SK-N-SH (cell line): ENCODE measurements at regions not wholly inside any gene's neighbourhood (a gene's known extent, or its start where the extent isn't known, plus 50 kb on each side); places are given as distances from the start of the nearest gene placed in this dataset.

Source experiments
- CTCF ChIA-PET: fragments of 300-600, 350-600 bp; formaldehyde crosslinking; extraction: SDS; loops from one replicate; lab custom pipeline; 2021; lab: Yijun Ruan, JAX
- POLR2A ChIA-PET: fragments of 350-600 bp; sonication (Branson Sonifier 250); formaldehyde crosslinking; extraction: SDS; loops from one replicate; lab custom pipeline; 2020; ENCODE audit warnings: antibody characterized with exemption, inconsistent platforms; lab: Yijun Ruan, JAX
- DNase-seq: peaks from one replicate; pipeline ENCODE4 v3.0.0; 2012
- H2AFZ ChIP-seq: fragments of 200-600 bp; sonication (generic); 2 replicates; pipeline ENCODE4 v1.8.1; 2016; ENCODE audit warnings: antibody characterized with exemption, mild to moderate bottlenecking, low read depth
- H3F3A ChIP-seq: fragments of 200-600 bp; sonication (generic); replicated peaks from 2 replicates; pipeline ENCODE3; 2016; ENCODE audit warnings: antibody characterized with exemption, mild to moderate bottlenecking; ENCODE audit not compliant: insufficient read depth
- H3K27ac ChIP-seq, 2 experiments: fragments of 200-500 bp in 1 of 2; fragments of 200-600 bp in 1 of 2; sonication (Bioruptor generic) in 1 of 2; sonication (generic), shearing (Covaris generic) in 1 of 2; 2 replicates each; pipeline versions ENCODE4 v1.5.1 to v1.6.1; 2014 to 2016; ENCODE audit warnings: low read depth in 2 of 2, inconsistent platforms in 1 of 2, low read length in 1 of 2, mild to moderate bottlenecking in 1 of 2, mixed read lengths in 1 of 2
- H3K27me3 ChIP-seq: fragments of 200-600 bp; sonication (generic), shearing (Covaris generic); 2 replicates; pipeline ENCODE4 v1.6.1; 2016; ENCODE audit warnings: mixed run types; ENCODE audit not compliant: insufficient read depth
- H3K36me3 ChIP-seq, 2 experiments: fragments of 200-500 bp in 1 of 2; fragments of 200-600 bp in 1 of 2; sonication (Bioruptor generic) in 1 of 2; sonication (generic) in 1 of 2; replicated peaks in 1 of 2; 2 replicates each; pipeline versions ENCODE3 to v1.5.1; 2014 to 2016; ENCODE audit warnings: low read length in 1 of 2, mild to moderate bottlenecking in 1 of 2; ENCODE audit not compliant: insufficient read depth in 2 of 2, control insufficient read depth in 1 of 2
- H3K4me1 ChIP-seq, 2 experiments: fragments of 200-500 bp in 1 of 2; fragments of 200-600 bp in 1 of 2; sonication (Bioruptor generic) in 1 of 2; sonication (generic), shearing (Covaris generic) in 1 of 2; 2 replicates each; pipeline versions ENCODE4 v1.5.1 to v1.6.1; 2014 to 2016; ENCODE audit warnings: low read depth in 1 of 2, low read length in 1 of 2, mixed run types in 1 of 2; ENCODE audit not compliant: insufficient read depth in 2 of 2, control insufficient read depth in 1 of 2
- H3K4me2 ChIP-seq: fragments of 200-600 bp; sonication (generic), shearing (Covaris generic); 2 replicates; pipeline ENCODE4 v1.6.1; 2017; ENCODE audit warnings: mixed run types
- H3K4me3 ChIP-seq, 2 experiments: fragments of 200-500 bp in 1 of 2; fragments of 200-600 bp in 1 of 2; sonication (Bioruptor generic) in 1 of 2; sonication (generic), shearing (Covaris generic) in 1 of 2; 2 replicates each; pipeline versions ENCODE4 v1.5.1 to v1.8.1; 2014 to 2016; ENCODE audit warnings: low read depth in 2 of 2, inconsistent platforms in 1 of 2, low read length in 1 of 2, mild to moderate bottlenecking in 1 of 2, mixed read lengths in 1 of 2, moderate library complexity in 1 of 2
- H3K79me2 ChIP-seq: fragments of 200-600 bp; sonication (generic); 2 replicates; pipeline ENCODE4 v1.8.1; 2017; ENCODE audit warnings: mild to moderate bottlenecking; ENCODE audit not compliant: insufficient read depth
- H3K9ac ChIP-seq: fragments of 200-600 bp; sonication (generic); 2 replicates; pipeline ENCODE4 v1.6.1; 2017; ENCODE audit warnings: mixed run types
- H3K9me2 ChIP-seq: fragments of 200-600 bp; sonication (generic); 2 replicates; pipeline ENCODE4 v1.6.1; 2017; ENCODE audit warnings: mixed run types
- H3K9me3 ChIP-seq: fragments of 200-600 bp; sonication (generic); 2 replicates; pipeline ENCODE4 v1.6.1; 2017; ENCODE audit warnings: mixed run types, mild to moderate bottlenecking, moderate library complexity
- H4K20me1 ChIP-seq: fragments of 200-600 bp; sonication (generic); 2 replicates; pipeline ENCODE4 v1.6.1; 2017; ENCODE audit warnings: mild to moderate bottlenecking, mixed run types; ENCODE audit not compliant: insufficient read depth
- CHD2 ChIP-seq: fragments of 150-350 bp; IDR thresholded peaks from 2 replicates; pipeline ENCODE4 v1.6.1; 2018; ENCODE audit warnings: low read length; ENCODE audit not compliant: partially characterized antibody
- CTCF ChIP-seq: fragments of 200-600 bp; sonication (generic); IDR thresholded peaks from 2 replicates; pipeline ENCODE4 v1.6.1; 2017; ENCODE audit warnings: antibody characterized with exemption, mild to moderate bottlenecking, moderate library complexity
- ELF1 ChIP-seq: IDR thresholded peaks from 2 replicates; pipeline ENCODE4 v1.4.0; 2012
- EZH2phosphoT487 ChIP-seq: fragments of 200-600 bp; sonication (generic); IDR thresholded peaks from 2 replicates; pipeline ENCODE4 v1.6.1; 2017; ENCODE audit warnings: low read depth, mixed run types, mild to moderate bottlenecking, antibody characterized with exemption, moderate library complexity, borderline replicate concordance
- GABPA ChIP-seq: IDR thresholded peaks from 2 replicates; pipeline ENCODE4 v1.4.0; 2012; ENCODE audit warnings: low read depth, mild to moderate bottlenecking
- GATA2 ChIP-seq: sonication (generic); formaldehyde crosslinking; IDR thresholded peaks from 2 replicates; pipeline ENCODE4 v1.5.0; 2020; ENCODE audit warnings: mild to moderate bottlenecking, missing genetic modification reagents
- JUND ChIP-seq: IDR thresholded peaks from 2 replicates; pipeline ENCODE4 v1.4.0; 2012
- MEF2A ChIP-seq: IDR thresholded peaks from 2 replicates; pipeline ENCODE4 v1.4.0; 2012; ENCODE audit warnings: low read depth, borderline replicate concordance
- PBX3 ChIP-seq: IDR thresholded peaks from 2 replicates; pipeline ENCODE4; 2012
- REST ChIP-seq: IDR thresholded peaks from 2 replicates; pipeline ENCODE4 v1.6.1; 2012; ENCODE audit warnings: mild to moderate bottlenecking, low read depth, low read length, moderate library complexity
- RFX5 ChIP-seq: IDR thresholded peaks from 2 replicates; pipeline ENCODE4 v1.6.1; 2012; ENCODE audit warnings: mild to moderate bottlenecking, improper control_type of control experiment, low read length
- RXRA ChIP-seq: IDR thresholded peaks from 2 replicates; pipeline ENCODE4 v1.4.0; 2012; ENCODE audit warnings: low read depth, mild to moderate bottlenecking, borderline replicate concordance
- SIN3A ChIP-seq: IDR thresholded peaks from 2 replicates; pipeline ENCODE4 v1.6.1; 2012; ENCODE audit warnings: low read depth, mild to moderate bottlenecking, low read length, moderate library complexity, borderline replicate concordance
- SMC3 ChIP-seq: IDR thresholded peaks from 2 replicates; pipeline ENCODE4 v1.6.1; 2012; ENCODE audit warnings: low read depth, low read length, improper control_type of control experiment
- TAF1 ChIP-seq: IDR thresholded peaks from 2 replicates; pipeline ENCODE4 v1.6.1; 2012; ENCODE audit warnings: low read depth, mild to moderate bottlenecking, low read length, moderate library complexity, borderline replicate concordance
- TEAD4 ChIP-seq: IDR thresholded peaks from 2 replicates; pipeline ENCODE4 v1.4.0; 2012; ENCODE audit warnings: mild to moderate bottlenecking, borderline replicate concordance; ENCODE audit not compliant: insufficient read depth
- USF1 ChIP-seq: IDR thresholded peaks from 2 replicates; pipeline ENCODE4 v1.4.0; 2012; ENCODE audit warnings: low read depth, borderline replicate concordance
- YY1 ChIP-seq: IDR thresholded peaks from 2 replicates; pipeline ENCODE4 v1.4.0; 2012; ENCODE audit warnings: low read depth, mild to moderate bottlenecking
- WGBS: methylation state at CpG from one replicate; pipeline ENCODE4 v1.1.6; 2017; ENCODE audit warnings: low lambda C conversion rate; 5-methylcytosine and 5-hydroxymethylcytosine counted together

- no peak overlapping the region for H3K4me2 ChIP-seq
- no peaks in the 10 kb centered on the region for H3K9me3 ChIP-seq
- no peak for DNase-seq
- no peak overlapping the region for H3K4me3 ChIP-seq
- no peaks in the 10 kb centered on the region for H3K9me2 ChIP-seq
- ChIA-PET CTCF (no interaction called here), POLR2A (no interaction called here)
- TF ChIP-seq RFX5 (no peak), JUND (no peak), USF1 (no peak), REST (no peak), EZH2phosphoT487 (no peak), GABPA (no peak), GATA2 (CRISPR knock-in tag) (no peak), TAF1 (no peak), CHD2 (no peak), TEAD4 (no peak), MEF2A (no peak), YY1 (no peak), ELF1 (no peak), SIN3A (no peak), SMC3 (no peak), CTCF (no peak), RXRA (no peak), PBX3 (no peak)
- H3F3A ChIP-seq = no peaks in the 10 kb centered on the region
- 0% methylated on average over 1 of the region's 1 CpG for WGBS
- no peaks in the 10 kb centered on the region for H3K79me2 ChIP-seq
- H3K36me3 ChIP-seq = no peaks in the 10 kb centered on the region
- H2AFZ ChIP-seq = no peak overlapping the region
- H3K27ac ChIP-seq = no peak overlapping the region
- no peaks in the 10 kb centered on the region for H4K20me1 ChIP-seq
- H3K4me1 ChIP-seq = no peaks in the 10 kb centered on the region
- H3K27me3 ChIP-seq = no peaks in the 10 kb centered on the region
- H3K9ac ChIP-seq = no peak overlapping the region
These were observed 586.3 kb upstream of the RAG2 start for GRCh38 chr11:37184326-37184725.
